Peyer's patch (tissue), 4 donors: ENCODE measurements at regions not wholly inside any gene's neighbourhood (a gene's known extent, or its start where the extent isn't known, plus 50 kb on each side); places are given as distances from the start of the nearest gene placed in this dataset.

ENCODE experiments used
- CTCF ChIP-seq, 6 experiments: fragments of 450-650 bp in 4 of 6; fragments of 200-600 bp in 2 of 6; sonication (generic) in 1 of 6; IDR thresholded peaks; one replicate each; pipeline ENCODE4 v1.5.1; 2017 to 2019; ENCODE audit warnings: antibody characterized with exemption in 6 of 6, mild to moderate bottlenecking in 3 of 6, moderate library complexity in 1 of 6
- POLR2A ChIP-seq, 2 donors: fragments of 450-650 bp; IDR thresholded peaks; one replicate each; pipeline ENCODE4 v1.5.1; 2017; ENCODE audit warnings: antibody characterized with exemption in 2 of 2, mild to moderate bottlenecking in 2 of 2, moderate library complexity in 2 of 2

GRCh38 chr2:39934851-39935250, 155.8 kb upstream of the THUMPD2 start:
- TF ChIP-seq CTCF (IDR thresholded peaks at IDR 0.05) (no peak), POLR2A (IDR thresholded peaks at IDR 0.05) (no peak)
